ENCODE measurements at regions not wholly inside any gene's neighbourhood (a gene's known extent, or its start where the extent isn't known, plus 50 kb on each side); places are given as distances from the start of the nearest gene placed in this dataset.

- TF ChIP-seq EZH2 (IDR thresholded peaks at IDR 0.05) (no peak), POLR2AphosphoS5 (IDR thresholded peaks at IDR 0.05; ENCODE audit: borderline replicate concordance, low read depth, low read length) (no peak), FOXP2 (optimal IDR thresholded peaks at IDR 0.05; ENCODE audit: control extremely low read depth, extremely low read length, insufficient read depth) (no peak)
Observed at GRCh38 chr2:185201063-185201462, 537.5 kb upstream of the FSIP2 start.

Data from SK-N-MC (cell line).